ENCODE measurements at regions not wholly inside any gene's neighbourhood (a gene's known extent, or its start where the extent isn't known, plus 50 kb on each side); places are given as distances from the start of the nearest gene placed in this dataset.

DNA sequence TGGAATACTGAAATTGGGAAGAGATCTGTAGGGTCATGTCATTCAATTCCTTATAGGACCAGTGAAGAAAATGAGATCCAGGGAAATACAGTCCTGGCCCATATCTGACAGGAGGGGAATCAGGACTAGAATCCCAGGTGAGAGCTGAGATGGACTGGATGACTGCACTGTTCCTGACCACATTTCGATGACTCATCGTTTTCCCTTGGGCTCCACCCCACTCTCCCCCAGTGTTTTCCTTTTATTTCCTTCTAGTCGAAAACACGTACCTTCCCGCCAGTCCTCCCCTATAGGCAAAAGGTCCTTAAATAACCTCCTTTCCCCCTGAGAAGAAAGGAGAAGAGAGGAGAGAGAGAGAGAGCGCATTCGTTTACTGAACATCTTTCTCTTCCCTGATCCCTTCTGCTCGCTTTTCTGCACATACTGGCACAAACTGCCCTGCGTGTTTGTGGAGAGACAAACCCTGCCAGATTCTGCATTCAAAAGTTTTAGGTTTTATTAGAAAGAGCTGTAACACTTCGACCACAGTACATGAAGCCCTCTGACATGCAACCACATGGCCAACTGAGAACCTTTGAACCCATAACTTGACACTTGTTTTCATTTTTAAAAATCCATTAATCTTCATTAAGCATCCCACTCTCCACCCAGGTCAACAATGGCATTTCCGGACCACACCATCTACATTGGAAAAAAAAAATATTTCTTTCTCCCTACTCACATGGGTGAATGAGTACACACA lies 565.7 kb downstream of the METTL15 start:
- TF ChIP-seq ZNF473 (tag by site-specific recombination; IDR thresholded peaks at IDR 0.05) = no peak
- TF ChIP-seq CTCF (tag by site-specific recombination; IDR thresholded peaks at IDR 0.05) = no peak
- no peak for TF ChIP-seq ZBTB20 (tag by site-specific recombination; IDR thresholded peaks at IDR 0.05)
- TF ChIP-seq ZNF23 (tag by site-specific recombination; IDR thresholded peaks at IDR 0.05; ENCODE audit: borderline replicate concordance) = no peak
- TF ChIP-seq ZNF501 (tag by site-specific recombination; IDR thresholded peaks at IDR 0.05) = no peak
- TF ChIP-seq SP2 (tag by site-specific recombination; IDR thresholded peaks at IDR 0.05) = no peak
- no peak for TF ChIP-seq ZNF292 (tag by site-specific recombination; IDR thresholded peaks at IDR 0.05; ENCODE audit: borderline replicate concordance, low read depth)
- no peak for TF ChIP-seq INSM2 (tag by site-specific recombination; IDR thresholded peaks at IDR 0.05)
- no peak for TF ChIP-seq KLF9 (tag by site-specific recombination; IDR thresholded peaks at IDR 0.05; ENCODE audit: low read depth)
- TF ChIP-seq BCL11A (tag by site-specific recombination; IDR thresholded peaks at IDR 0.05; ENCODE audit: low read depth) = no peak
- TF ChIP-seq ZNF777 (tag by site-specific recombination; IDR thresholded peaks at IDR 0.05; ENCODE audit: borderline replicate concordance) = no peak
- no peak for TF ChIP-seq ELK4 (IDR thresholded peaks at IDR 0.05; ENCODE audit: borderline replicate concordance, low read depth, low read length)
- no peak for TF ChIP-seq ZNF600 (tag by site-specific recombination; IDR thresholded peaks at IDR 0.05)
